ENCODE measurements at regions not wholly inside any gene's neighbourhood (a gene's known extent, or its start where the extent isn't known, plus 50 kb on each side); places are given as distances from the start of the nearest gene placed in this dataset.

DNA sequence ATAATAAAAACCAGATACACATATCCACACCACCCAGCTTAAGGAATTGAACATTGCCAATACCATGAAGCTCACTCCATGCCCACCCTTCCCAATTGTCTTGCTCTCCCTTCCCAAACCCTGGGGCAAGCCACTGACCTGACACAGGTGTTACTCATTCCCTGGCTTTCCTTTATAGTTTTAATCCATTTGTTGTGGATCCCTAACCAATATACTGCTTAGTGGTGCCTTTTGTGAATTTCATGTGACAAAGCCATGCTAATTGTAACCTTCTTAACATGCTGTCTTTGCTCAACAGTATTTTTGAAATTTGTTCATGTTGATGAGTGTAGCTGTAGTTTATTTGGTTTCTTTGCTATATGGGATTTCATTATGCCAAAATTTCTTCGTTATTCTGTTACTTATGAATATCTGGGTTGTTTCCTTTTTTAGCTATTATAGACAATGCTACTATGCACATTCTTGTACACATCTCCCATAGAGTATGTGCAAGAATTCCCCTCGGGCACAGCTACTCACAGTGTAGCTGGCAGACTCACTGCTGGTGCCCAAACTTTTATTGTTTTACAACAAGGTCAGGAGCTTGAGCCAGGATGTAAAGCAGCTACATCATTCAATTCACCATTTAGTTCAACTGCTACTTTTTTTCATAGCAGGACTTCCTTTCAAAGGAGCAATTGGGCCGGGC, 90.8 kb upstream of the ATL2 start:
- TF ChIP-seq, protein P1, sequence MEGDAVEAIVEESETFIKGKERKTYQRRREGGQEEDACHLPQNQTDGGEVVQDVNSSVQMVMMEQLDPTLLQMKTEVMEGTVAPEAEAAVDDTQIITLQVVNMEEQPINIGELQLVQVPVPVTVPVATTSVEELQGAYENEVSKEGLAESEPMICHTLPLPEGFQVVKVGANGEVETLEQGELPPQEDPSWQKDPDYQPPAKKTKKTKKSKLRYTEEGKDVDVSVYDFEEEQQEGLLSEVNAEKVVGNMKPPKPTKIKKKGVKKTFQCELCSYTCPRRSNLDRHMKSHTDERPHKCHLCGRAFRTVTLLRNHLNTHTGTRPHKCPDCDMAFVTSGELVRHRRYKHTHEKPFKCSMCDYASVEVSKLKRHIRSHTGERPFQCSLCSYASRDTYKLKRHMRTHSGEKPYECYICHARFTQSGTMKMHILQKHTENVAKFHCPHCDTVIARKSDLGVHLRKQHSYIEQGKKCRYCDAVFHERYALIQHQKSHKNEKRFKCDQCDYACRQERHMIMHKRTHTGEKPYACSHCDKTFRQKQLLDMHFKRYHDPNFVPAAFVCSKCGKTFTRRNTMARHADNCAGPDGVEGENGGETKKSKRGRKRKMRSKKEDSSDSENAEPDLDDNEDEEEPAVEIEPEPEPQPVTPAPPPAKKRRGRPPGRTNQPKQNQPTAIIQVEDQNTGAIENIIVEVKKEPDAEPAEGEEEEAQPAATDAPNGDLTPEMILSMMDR (IDR thresholded peaks at IDR 0.05; ENCODE audit: low read depth, low read length, poor library complexity, severe bottlenecking): no peak
- TF ChIP-seq EZH2phosphoT487 (IDR thresholded peaks at IDR 0.05; ENCODE audit: borderline replicate concordance, low read length): no peak
